Pons (tissue), 1 donor: ENCODE measurements at regions not wholly inside any gene's neighbourhood (a gene's known extent, or its start where the extent isn't known, plus 50 kb on each side); places are given as distances from the start of the nearest gene placed in this dataset.

Experiments used
- DNase-seq: peaks from one replicate; pipeline ENCODE4 v3.0.0-alpha.2; 2016; ENCODE audit warnings: low spot score

- no peak for DNase-seq
Observed at GRCh38 chr16:7183768-7184167, 148.9 kb upstream of the RBFOX1 start.

GRCh38 chr16:7182510-7183109, 150.0 kb upstream of the RBFOX1 start:
- no peak for DNase-seq

GRCh38 chr16:7177875-7178274, 154.8 kb upstream of the RBFOX1 start:
- DNase-seq: no peak

- DNase-seq: no peak
Observed at GRCh38 chr16:7171151-7171550, 161.5 kb upstream of the RBFOX1 start.

- DNase-seq: no peak
Observed at GRCh38 chr16:7167626-7168025, 165.0 kb upstream of the RBFOX1 start.

GRCh38 chr16:7161891-7162290, 170.8 kb upstream of the RBFOX1 start:
- no peak for DNase-seq

- DNase-seq: no peak
Observed at GRCh38 chr16:7160093-7160492, 172.6 kb upstream of the RBFOX1 start.

- DNase-seq: no peak
Observed at GRCh38 chr16:7158481-7158880, 174.2 kb upstream of the RBFOX1 start.

GRCh38 chr16:7150230-7150629, 182.4 kb upstream of the RBFOX1 start:
- no peak for DNase-seq

- DNase-seq: no peak
Observed at GRCh38 chr16:7148606-7149005, 184.0 kb upstream of the RBFOX1 start.

GRCh38 chr16:7140899-7141298, 191.7 kb upstream of the RBFOX1 start:
- no peak for DNase-seq

- DNase-seq: no peak
Observed at GRCh38 chr16:7137560-7138330, 194.9 kb upstream of the RBFOX1 start.

GRCh38 chr16:7132465-7132864, 200.2 kb upstream of the RBFOX1 start:
- no peak for DNase-seq

- no peak for DNase-seq
Observed at GRCh38 chr16:7124701-7125100, 207.9 kb upstream of the RBFOX1 start.

- no peak for DNase-seq
Observed at GRCh38 chr16:7124242-7124641, 208.4 kb upstream of the RBFOX1 start.

- no peak for DNase-seq
Observed at GRCh38 chr16:7116734-7117133, 215.9 kb upstream of the RBFOX1 start.

- no peak for DNase-seq
Observed at GRCh38 chr16:7115898-7116297, 216.7 kb upstream of the RBFOX1 start.

- no peak for DNase-seq
Observed at GRCh38 chr16:7113949-7114348, 218.7 kb upstream of the RBFOX1 start.

GRCh38 chr16:7113395-7113794, 219.2 kb upstream of the RBFOX1 start:
- no peak for DNase-seq

GRCh38 chr16:7111265-7111664, 221.4 kb upstream of the RBFOX1 start:
- no peak for DNase-seq

GRCh38 chr16:7107436-7107835, 225.2 kb upstream of the RBFOX1 start:
- DNase-seq: no peak

- DNase-seq: no peak
Observed at GRCh38 chr16:7103056-7103455, 229.6 kb upstream of the RBFOX1 start.

GRCh38 chr16:7101054-7101453, 231.6 kb upstream of the RBFOX1 start:
- no peak for DNase-seq

- DNase-seq: no peak
Observed at GRCh38 chr16:7097518-7097917, 235.1 kb upstream of the RBFOX1 start.
